ENCODE measurements at regions not wholly inside any gene's neighbourhood (a gene's known extent, or its start where the extent isn't known, plus 50 kb on each side); places are given as distances from the start of the nearest gene placed in this dataset.

DNA sequence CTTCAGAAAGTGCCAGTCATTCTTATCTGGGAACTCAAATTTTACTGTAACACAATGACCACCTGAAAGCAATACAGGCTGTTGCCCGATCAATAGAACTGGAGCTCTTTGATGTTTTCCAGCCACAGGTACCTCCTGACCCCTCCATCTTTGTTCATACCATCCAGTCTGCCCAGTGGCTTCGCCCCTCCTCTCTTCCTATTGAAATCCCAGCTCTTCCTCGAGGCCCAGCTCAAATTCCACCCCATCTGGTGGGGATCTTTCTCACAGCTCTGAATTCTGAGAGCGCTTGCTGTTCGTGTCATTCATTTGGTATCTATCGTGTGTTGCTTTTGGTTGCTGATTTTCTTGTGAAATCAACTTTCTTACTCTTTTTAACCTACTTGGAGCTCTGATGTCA, 87.9 kb upstream of the CNKSR3 start:
- Histone ChIP-seq H3K4me1 (no peaks in the 10 kb centered on the region), H3K36me3 (no peaks in the 10 kb centered on the region), H3K9me3 (no peaks in the 10 kb centered on the region), H3K27ac (no peak overlapping the region), H3K4me3 (no peak overlapping the region), H3K27me3 (no peaks in the 10 kb centered on the region)
- DNase-seq (no peak), ATAC-seq (no peak)
- TF ChIP-seq, protein P1, sequence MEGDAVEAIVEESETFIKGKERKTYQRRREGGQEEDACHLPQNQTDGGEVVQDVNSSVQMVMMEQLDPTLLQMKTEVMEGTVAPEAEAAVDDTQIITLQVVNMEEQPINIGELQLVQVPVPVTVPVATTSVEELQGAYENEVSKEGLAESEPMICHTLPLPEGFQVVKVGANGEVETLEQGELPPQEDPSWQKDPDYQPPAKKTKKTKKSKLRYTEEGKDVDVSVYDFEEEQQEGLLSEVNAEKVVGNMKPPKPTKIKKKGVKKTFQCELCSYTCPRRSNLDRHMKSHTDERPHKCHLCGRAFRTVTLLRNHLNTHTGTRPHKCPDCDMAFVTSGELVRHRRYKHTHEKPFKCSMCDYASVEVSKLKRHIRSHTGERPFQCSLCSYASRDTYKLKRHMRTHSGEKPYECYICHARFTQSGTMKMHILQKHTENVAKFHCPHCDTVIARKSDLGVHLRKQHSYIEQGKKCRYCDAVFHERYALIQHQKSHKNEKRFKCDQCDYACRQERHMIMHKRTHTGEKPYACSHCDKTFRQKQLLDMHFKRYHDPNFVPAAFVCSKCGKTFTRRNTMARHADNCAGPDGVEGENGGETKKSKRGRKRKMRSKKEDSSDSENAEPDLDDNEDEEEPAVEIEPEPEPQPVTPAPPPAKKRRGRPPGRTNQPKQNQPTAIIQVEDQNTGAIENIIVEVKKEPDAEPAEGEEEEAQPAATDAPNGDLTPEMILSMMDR (IDR thresholded peaks at IDR 0.05 in 4 of 5, conservative IDR thresholded peaks at IDR 0.05 in 1 of 5), result no peak
- no peak for TF ChIP-seq POLR2A (IDR thresholded peaks at IDR 0.05)
- in situ Hi-C loops (cut with MboI; ENCODE audit: low sequenced_read_pairs in 4 of 4) (no loop called here), intact Hi-C loops (cut with DNase I; ENCODE audit: low total_unique reads) (no loop called here)

DNA sequence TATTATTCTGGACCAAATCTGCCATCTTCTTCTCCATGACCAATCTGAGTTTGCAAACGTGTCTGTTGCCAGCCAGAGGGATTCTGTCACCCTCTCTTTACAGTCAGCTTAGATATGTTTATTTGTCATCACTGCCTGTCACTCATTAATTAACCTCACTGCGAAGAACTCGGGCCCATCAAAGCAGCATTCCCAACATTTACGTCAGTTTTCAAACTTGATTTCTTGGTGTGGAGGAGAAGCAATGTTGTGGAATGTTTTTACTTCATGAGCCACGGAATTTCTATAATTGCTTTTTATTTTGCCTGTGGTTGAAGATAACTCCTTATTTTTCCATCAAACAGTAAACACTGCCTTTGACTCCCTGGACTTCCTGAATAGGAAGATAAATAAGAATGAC, 91.8 kb upstream of the CNKSR3 start:
- Histone ChIP-seq H3K4me3 (no peak overlapping the region), H3K27ac (no peak overlapping the region), H3K4me1 (no peaks in the 10 kb centered on the region), H3K36me3 (no peaks in the 10 kb centered on the region), H3K27me3 (no peaks in the 10 kb centered on the region), H3K9me3 (no peaks in the 10 kb centered on the region)
- in situ Hi-C loops (cut with MboI; ENCODE audit: low sequenced_read_pairs in 4 of 4) (no loop called here), intact Hi-C loops (cut with DNase I; ENCODE audit: low total_unique reads) (no loop called here)
- no peak for ATAC-seq
- no peak for TF ChIP-seq POLR2A (IDR thresholded peaks at IDR 0.05)
- TF ChIP-seq, protein P1 (IDR thresholded peaks at IDR 0.05 in 4 of 5, conservative IDR thresholded peaks at IDR 0.05 in 1 of 5), result no peak
- no peak for DNase-seq

DNA sequence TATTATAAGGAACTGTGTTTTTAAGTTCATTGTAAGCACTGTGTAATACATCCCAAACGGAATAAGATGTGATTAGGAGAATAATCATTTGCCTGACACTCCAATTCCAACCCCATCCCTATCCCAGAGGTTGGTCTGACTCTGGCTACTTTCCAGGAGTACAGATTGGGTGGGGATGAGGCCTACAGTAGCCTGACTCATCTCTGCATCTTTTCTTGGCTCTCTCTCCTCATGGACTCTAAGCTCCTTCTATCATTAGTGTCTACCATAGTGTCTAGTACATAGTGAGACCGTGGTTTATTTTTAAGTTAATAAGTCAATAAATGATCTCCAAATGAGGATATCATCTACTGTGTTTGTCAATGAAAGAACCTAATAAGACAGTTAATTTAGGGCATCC, 92.2 kb upstream of the CNKSR3 start:
- intact Hi-C loops (cut with DNase I; ENCODE audit: low total_unique reads) (no loop called here), in situ Hi-C loops (cut with MboI; ENCODE audit: low sequenced_read_pairs in 4 of 4) (no loop called here)
- no peak overlapping the region for H3K27ac ChIP-seq
- H3K4me3 ChIP-seq, result no peak overlapping the region
- no peaks in the 10 kb centered on the region for H3K27me3 ChIP-seq
- H3K36me3 ChIP-seq, result no peaks in the 10 kb centered on the region
- H3K4me1 ChIP-seq, result no peaks in the 10 kb centered on the region
- no peak for ATAC-seq
- TF ChIP-seq POLR2A (IDR thresholded peaks at IDR 0.05), result no peak
- TF ChIP-seq, protein P1 (IDR thresholded peaks at IDR 0.05 in 4 of 5, conservative IDR thresholded peaks at IDR 0.05 in 1 of 5), result no peak
- DNase-seq, result no peak
- no peaks in the 10 kb centered on the region for H3K9me3 ChIP-seq

DNA sequence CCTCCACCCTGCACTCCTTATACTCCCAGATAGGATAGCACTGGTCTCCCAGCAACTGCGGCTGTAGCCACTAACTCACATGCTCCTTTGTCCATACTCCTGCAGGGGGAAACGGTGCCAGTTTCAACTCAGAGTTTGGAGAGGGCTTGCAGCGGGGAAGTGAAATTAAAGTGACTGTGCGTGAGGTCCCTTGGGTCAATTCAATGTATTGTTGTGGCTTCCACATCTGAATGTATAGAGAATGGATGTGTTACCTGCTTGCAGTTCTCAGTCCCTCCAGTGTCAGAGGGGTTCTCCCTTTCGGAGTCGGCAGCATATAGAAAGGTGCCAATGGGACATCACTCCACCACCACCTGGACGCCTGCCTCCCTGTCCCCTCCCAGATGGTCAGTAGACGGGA, 93.6 kb upstream of the CNKSR3 start:
- no peak for TF ChIP-seq POLR2A (IDR thresholded peaks at IDR 0.05)
- TF ChIP-seq, protein P1 (IDR thresholded peaks at IDR 0.05 in 4 of 5, conservative IDR thresholded peaks at IDR 0.05 in 1 of 5), result no peak
- no peak overlapping the region for H3K4me3 ChIP-seq
- intact Hi-C loops (cut with DNase I; ENCODE audit: low total_unique reads) (no loop called here), in situ Hi-C loops (cut with MboI; ENCODE audit: low sequenced_read_pairs in 4 of 4) (no loop called here)
- no peak for DNase-seq
- H3K9me3 ChIP-seq, result no peaks in the 10 kb centered on the region
- H3K27me3 ChIP-seq, result no peaks in the 10 kb centered on the region
- H3K36me3 ChIP-seq, result no peaks in the 10 kb centered on the region
- no peak overlapping the region for H3K27ac ChIP-seq
- ATAC-seq, result no peak
- no peaks in the 10 kb centered on the region for H3K4me1 ChIP-seq

DNA sequence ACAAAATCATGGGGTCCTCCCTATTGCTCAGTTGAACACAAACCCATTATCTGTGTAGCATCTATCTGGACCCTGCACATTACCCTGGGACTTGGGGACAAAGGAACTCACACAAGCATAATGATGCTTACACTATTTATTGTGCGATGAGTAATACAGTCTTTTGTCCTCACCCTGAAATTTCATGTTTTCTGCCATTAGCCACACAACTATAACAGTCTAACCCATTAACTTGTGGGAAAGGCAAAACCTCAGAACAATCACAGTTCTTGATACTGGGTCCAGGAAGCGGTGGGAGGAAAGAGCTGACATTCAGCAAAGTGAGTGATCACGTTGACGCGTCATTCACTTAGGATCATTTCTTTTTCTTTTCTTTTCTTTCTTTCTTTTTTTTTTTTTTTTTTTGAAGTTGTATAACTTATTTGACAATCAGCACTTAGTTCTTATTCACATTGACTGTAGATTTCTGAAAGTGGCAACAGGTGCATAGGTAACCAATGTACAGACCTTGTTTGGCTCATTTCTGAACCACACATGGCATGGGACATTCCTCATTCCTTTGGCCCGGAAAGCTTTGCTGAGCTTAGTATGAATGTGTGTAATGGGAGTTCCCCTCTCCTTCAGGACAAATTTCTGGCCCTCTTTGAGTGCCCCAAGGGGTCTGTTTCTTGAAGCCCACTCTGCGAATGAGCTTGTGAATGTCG, 94.8 kb upstream of the CNKSR3 start:
- Histone ChIP-seq H3K4me1 (no peaks in the 10 kb centered on the region), H3K27ac (no peak overlapping the region), H3K36me3 (no peaks in the 10 kb centered on the region), H3K9me3 (no peaks in the 10 kb centered on the region), H3K4me3 (no peak overlapping the region), H3K27me3 (no peaks in the 10 kb centered on the region)
- intact Hi-C loops (cut with DNase I; ENCODE audit: low total_unique reads), result no loop called here
- in situ Hi-C loops (cut with MboI; ENCODE audit: low sequenced_read_pairs in 4 of 4), result no loop called here
- ATAC-seq (no peak), DNase-seq (no peak)
- no peak for TF ChIP-seq POLR2A (IDR thresholded peaks at IDR 0.05)
- TF ChIP-seq, protein P1 (IDR thresholded peaks at IDR 0.05 in 4 of 5, conservative IDR thresholded peaks at IDR 0.05 in 1 of 5), result no peak
